HG02759 (cell line): ENCODE measurements at regions not wholly inside any gene's neighbourhood (a gene's known extent, or its start where the extent isn't known, plus 50 kb on each side); places are given as distances from the start of the nearest gene placed in this dataset.

Experiments used
- ATAC-seq: cut with Tn5 transposase; IDR thresholded peaks from one replicate; pipeline ENCODE4 v1.9.1; 2021; ENCODE audit warnings: mild to moderate bottlenecking, moderate library complexity; ENCODE audit not compliant: unreplicated experiment

DNA sequence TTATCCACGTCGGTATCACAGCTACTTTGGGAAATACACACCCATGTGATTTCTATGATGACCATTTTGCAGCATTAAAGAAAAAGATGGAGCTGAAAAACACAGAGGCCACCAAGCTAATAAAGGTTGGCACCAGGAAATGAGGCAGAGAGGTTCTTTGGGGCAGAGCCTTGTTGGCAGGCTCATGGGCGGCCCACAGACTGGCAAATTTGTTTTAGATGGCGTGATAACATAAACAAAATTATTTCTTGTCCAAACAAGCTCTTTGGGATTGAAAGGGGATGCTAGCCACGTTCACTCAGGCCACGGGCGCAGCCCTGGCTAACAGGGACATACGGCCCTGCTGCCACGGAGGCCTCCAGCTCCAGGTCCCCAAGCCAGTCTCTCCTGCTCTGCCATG, 135.9 kb upstream of the ZMIZ1 start:
- no peak for ATAC-seq

DNA sequence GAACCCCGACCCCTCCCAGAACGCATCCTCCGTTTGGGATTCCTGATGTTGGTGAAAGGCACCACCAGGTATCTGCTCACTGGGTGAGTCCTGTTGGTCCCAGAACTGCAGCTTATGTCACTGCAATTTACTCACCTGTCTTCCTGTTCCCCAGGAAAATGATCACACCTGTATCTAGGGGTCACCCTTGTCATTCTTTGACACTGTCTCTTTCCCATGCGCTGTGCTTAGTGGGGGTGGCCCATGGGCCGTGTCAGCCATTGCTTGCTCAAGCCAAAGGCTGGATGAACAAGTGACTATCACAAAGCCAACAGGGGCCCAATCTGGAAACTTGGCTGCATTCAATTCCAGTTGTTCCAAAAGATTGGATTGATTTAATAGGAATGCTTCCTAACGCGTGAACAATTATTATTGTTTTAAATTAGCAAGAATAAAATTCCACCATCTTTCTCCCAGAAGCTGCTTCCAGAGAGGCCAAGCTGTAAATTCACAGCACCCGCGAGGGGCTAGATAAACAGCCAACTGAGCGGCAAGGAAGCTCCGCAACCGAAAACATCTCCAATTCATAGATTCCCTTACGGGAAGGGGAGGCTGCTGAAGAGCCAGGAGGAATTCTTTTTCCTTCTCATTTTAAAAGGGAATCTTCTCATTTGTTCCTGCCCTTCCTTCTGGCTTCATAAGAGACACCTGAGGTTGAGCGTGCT, 134.8 kb upstream of the ZMIZ1 start:
- ATAC-seq, result no peak

DNA sequence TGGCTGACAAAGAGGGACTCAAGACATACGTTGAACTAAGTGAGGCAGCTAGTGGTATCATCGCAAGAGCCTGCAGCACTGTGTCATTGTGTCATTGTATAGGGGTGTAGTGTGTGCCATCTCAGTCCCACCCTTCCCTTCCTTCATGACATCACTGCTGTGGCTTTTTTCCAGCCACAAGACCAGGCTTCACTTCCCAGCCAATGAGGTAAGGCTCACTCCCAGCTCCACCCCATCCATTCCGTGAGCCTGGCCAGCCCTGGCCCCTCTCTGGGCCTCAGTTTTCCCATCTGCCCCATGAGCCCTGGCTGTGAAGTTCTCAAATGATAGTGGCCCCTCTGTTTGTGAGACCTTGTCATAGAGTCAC, 134.3 kb upstream of the ZMIZ1 start:
- no peak for ATAC-seq

DNA sequence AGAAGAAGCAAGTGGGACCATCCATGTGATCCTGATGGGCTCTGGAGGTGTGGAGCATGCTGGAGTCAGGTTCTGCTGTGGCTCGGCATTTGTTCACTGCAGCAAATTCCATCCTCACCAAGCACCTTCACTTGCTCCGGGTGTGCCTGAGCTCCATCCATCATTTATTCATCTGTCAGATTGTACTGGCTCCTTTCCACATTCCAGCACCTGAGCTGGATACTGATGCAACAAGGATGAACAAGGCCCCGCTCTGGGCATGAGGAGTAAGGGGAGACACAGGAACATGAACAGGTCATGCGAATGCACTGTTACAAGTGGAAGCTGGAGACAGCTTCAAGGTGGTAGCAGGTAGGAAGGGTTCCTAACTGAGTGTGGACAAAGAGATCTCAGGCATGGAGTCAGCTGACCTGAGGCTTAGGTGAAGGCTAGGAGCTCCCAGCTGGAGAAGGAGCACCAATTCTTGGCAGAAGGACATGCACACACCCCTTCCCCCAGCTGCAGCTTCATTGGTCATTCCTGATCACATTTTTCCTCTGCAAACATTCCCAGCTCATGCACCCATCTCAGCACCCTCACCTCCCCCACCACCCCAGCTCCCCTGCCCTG, 133.7 kb upstream of the ZMIZ1 start:
- no peak for ATAC-seq

DNA sequence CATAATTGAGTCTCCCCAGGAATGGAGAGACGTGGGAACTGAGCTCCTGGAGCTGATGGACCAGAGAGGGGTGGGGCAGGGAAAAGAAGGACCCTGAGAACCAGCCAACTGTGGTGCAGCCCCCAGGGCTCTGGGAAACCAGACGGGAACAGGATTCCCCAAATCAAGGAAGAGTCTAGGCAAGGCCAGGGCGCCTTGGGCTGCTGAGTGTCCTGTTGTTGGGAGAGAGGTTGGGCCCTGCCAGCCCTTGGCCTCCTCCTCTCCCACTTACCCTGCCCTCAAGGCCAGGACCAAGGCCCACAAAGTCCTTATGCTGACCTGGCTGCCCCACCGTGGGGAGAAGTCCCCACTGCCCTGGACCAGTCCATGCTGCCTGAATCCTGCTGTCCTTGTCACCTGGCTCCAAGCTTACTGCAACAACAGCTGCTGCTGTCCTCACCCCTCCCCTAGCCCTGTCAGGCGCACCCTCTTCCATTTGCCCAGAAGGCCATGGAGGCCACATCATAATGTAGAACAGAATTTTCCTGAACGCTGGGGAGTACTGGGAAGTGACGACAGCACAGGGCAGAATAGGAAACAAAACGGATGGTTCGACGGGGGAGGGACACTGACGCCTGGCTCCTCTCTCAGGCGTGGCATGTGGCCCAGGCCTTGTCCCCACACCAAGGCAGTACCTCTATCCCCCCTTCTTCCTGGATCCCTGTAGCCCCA, 132.9 kb upstream of the ZMIZ1 start:
- ATAC-seq, result no peak

DNA sequence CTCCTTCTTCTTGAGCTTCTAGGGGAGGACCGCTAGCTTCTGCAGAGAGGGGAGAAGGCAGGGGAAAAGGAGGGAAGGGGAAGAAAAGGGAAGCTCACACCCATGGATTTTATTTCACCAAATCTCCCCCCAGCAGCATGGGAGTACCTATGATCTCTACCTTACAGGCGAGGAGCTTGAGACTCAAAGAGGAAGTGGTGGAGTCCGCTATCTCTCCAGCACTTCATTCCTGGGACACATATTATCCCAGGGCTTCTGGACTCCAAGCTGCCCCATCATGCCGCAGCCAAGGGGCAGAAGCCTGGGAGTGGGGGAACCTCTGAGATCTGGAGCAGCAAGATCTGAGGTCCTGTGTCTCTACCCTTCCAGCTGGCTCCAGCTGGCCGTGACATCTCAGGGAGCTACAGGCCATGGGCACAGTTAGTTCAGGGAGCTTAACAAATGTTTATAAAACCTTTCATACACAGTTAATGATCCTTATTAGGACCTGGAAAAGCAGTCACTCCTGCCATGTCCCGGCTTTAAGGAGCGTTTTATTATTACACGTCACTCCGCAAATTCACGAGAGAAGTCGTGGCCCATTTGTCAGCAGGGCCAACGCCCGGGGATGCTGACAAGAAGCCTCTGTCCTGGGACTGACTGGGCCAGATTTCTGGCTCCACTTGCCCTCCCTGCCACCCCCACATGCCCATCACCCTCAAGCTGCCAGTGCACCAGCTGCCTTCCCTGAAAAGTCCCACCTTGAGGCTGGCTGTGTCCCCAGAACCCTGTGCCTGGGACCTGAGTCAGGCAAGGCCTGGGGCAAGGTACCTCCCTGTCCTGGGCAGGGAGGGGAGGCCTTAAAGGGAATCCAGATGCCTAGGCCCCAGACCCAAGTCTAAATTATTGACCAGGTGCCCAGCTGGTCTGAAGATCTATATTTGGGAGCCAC, 132.1 kb upstream of the ZMIZ1 start:
- no peak for ATAC-seq

DNA sequence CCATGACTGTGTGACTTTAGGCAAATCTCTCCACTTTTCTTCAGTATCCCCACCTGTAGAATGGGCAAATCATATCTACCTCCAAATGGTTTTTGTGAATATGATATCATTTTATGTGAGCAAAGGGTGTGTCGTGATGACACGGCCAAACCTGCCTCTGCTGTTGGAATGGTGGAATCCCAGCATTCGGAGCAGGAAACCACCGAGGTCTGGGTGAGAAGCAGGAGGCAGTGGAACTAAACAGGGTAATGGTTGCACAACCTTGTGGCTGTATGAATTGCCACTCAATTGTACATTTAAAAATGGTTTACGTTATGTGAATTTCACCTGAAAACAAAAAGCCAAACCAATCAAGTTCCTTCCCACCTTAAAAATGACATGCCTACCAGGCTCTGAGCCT, 131.4 kb upstream of the ZMIZ1 start:
- ATAC-seq, result no peak

DNA sequence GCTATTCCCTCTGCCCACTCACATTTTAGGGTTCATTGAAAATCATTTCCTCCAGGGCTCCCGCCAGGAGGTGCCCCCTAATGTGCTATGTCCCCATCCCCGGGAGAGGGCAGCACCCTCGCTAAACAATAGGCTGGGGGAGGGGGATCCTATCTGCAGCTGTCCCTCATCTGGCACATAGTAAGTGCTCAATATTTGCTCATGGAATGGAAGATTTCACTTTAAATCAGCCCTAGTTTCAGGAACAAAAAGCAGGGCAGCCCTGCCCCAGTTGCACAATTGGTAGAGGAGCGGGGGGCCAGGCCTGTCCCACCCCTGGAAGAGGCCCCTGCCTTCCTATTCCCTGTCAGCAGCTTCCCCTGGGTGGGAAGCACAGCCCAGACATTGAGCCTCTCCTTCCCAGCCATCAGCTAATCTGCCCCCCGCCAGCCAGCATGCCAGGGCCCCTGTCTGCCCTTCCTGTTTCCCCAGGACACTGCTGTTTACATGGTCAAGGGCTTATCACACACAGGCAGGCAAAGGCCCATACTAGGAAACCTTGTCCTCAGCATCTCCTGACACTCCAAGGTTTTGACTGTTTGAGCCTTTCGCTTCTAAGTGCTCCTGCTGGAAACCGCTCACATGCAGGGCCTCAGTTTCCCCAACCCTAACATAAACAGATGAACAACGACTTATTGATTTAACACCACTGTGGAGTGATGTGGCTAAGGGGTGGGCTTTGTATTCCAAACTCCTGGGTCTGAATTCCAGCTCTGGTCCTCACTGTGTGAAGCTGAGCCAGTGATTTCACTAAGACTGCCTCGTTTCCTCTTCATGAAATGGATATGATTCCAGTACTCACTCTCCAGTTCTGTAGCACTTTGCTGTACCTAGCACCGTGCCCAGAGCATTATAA, 130.7 kb upstream of the ZMIZ1 start:
- ATAC-seq, result no peak

DNA sequence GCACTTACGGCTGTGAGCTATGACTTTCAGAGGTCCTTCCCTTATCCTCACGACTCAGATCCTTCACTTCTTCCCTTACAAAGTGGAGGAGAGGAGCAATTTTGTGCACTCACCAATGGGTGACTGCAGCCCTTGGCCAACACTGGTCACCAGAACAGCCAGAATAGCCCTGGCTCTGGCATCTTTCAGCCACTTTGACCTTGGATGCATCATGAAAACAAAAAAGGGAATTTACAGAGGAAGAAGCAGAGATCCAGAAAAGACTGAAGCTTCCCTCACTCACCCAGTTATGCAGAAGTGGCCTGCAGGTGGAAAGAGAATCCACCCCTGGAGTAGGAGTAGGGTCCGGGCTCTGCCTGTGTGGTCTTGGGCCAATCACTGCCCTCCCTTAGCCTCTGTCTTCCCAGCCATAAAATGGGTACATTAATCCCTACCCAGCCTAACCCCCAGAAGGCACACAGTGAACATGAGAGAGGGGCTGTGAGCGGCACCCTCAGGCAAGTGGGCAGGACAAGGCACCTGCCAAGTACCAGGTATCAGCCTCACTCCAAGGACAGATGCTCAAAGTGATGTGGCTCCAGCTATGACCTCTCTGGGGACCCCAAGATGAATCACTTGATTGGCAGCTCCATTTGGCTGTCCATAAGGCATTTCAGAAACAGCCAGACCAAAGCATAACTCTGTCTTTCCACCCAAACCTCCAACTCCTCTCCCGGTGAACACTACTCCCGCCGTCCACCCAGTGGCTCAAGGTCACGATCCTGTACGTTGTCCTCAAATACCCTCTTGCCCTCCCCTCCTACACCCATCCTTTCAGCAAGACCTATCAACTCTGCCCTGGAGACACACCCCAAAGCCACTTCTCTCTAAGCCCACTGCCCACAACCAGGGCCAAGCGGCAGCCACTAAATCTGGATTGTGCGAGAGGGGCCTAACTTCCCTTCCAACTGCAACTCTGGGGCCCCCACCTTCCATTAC, 129.8 kb upstream of the ZMIZ1 start:
- no peak for ATAC-seq

DNA sequence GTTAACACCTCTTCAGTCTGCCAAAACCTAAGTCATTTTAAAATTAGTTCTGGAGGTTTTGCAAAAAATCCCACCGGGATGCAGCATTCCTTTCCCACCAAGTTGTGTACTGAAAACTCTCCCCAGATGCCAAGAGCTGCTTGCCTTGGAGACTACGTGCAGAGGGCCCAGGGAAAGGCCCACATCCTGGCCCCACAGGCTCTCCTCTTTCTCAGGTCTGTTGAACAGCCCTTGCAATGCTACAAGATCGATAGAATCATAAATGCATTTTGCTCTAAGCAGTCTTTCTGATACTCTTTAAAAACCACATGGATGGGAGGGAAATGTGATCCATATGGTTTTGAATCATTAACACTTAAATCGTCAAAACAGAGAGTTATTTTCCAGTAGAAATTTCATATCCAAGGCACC, 126.7 kb upstream of the ZMIZ1 start:
- no peak for ATAC-seq

DNA sequence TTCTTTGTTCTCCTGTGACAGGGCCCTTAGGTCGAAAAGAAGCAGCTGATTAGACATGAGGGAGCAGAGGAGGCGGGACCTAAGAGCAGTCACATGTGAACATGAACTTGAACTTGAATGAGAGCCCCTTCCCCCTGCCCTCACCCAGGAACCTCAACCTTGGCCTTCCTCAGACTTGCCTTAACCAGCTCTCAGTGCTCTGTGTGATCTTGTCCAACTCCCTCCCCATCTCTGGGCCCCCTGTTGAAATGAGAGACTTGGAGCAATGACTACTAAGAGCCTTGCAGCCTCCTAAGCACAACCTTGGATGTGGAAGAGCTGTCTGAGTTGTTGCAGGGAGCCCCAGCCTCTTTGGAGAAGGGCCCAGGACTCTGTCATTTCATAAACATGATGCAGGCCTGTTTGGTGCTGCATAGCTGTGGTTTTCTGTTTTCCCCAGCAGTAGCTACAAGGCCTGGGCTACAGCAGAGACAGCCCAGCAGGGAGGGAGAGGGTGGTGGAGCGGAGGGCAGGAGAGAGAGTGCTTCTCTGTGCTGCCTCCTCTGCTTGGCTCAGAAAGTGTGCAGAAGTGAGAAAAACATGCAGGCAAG, 123.9 kb upstream of the ZMIZ1 start:
- ATAC-seq, result no peak

DNA sequence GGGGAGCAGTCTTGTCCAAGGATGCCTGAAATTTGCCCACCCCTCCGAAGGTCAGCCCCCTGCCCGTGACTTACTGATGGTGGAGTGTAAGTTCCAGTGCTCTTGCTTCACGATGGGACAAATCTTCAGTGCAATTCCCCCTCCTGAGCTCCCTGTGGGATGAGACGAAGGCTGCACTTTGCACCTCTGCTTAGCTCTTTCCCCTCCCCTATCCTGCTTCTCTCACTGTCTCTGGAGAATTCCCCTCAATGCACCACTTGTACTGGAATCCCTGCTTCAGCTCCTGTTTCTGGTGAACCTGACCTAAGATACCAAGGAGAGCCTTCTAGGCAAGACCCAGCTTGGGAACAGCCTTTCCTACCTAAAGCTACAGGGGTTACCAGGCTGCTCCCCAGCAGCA, 122.9 kb upstream of the ZMIZ1 start:
- ATAC-seq, result no peak

DNA sequence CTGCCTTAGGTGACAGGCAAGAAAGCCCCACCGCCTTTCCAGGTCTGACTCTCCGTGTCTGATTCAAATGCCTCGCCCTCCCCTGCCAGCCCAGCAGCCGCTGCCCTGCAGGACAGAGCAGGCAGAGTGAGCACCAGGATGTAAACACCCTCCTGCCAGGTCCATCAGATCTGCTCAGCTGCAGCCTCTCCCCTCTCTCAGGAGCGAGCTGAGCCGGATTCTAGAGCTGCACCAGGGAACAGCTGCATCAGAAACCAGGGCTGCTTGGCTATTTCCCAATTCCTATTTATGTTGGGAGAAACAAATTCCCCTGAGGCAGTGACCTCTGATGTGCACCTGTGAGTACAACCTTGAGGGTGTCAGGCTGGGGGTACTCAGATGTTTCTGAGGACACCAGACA, 121.5 kb upstream of the ZMIZ1 start:
- no peak for ATAC-seq

DNA sequence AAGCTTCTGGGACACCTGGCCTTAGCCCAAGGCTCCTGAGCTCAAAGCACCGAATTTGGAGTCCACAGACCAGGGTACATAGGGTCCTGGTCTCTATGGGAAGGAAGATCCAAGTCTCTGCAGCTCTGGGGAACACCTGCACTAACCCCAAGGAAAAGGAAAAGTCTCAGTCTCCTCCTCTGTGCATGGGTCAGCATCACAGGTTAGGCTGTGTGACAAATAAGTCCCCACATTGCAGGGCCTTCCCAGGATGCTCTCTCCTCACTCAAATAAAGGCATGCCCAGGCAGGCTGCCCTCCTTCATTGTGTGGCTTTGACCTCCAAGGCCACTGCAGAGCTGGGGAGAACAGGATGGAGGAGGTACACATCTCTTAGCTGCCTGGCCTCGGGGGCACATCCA, 121.0 kb upstream of the ZMIZ1 start:
- ATAC-seq, result no peak

DNA sequence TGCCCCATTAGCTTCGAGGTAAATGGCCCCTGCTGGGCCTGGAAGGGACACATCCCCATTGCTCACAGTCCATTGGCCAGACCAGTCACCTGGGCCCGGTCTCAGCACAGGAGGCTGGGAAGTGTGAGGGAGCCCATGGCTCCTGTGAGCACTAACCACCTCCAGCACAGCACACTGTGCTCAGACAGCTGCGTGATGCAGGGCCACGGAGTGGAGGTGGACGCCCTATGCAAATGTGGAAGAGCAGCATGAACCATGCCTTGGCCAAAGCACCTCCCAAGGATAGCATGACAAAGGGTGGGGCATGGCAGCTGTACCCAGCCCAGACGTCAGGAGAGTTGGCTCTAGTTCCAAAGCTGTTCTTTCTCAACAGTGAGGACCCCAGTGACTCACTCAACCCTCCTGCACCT, 120.1 kb upstream of the ZMIZ1 start:
- ATAC-seq, result no peak

DNA sequence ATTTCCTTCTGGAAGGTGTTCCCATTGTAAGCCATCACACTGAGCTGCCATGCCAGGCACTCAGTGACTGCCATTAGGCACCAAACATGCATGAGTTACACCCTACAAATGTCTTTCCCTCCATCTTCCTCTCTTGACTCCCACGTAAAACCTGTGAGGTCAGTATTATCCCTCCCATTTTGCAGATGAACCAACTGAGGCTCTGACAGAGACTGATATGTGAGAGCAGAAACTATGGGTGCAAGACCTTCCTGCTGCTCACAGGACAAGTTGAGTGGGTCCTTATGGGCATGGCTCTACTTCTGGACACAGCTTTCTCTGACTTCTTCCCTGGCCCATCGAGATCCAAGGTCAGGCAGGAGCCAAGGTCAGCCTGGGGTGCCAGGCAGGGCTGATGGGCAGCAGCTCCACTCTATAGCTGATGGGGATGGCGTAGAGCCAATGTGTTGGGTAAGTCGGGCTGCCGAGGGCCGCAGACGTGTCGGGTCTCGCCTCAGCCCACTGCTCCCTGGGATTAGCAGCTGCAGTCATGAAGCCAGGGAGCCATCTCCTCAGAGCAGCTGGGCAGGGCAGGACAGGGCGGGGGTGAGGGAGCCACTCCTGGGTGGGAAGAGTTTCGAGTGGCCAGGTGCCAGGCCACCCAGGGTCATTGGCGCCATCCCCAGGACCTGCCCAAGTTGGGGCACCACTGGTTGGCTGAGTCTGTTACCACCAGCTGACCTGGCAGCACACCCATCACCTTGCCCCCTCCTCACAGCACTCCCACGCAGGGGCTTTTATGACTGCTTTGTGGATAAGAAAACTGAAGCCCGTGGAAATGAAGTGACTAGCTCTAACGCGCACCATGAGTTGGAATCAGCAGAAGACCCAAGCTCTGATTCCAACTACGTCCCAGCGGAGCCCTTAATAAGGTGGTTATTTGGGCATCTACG, 117.8 kb upstream of the ZMIZ1 start:
- ATAC-seq, result no peak

DNA sequence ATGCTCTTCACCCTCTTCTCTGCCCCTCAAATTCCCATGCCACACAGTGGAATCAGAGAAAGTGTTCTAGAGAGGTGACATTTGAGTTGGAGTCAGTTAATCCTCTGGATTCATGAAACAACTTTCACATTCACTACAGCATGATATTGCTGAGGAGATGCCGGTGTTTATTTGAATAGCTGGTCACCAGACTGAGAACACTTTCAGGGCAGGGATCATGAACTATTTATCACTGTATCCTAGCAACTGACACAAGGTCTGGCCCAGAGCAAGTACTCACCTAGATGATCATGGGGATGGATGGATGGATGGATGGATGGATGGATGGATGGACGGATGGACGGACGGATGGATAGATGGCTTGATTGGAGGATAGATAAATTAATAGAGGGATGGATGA, 116.7 kb upstream of the ZMIZ1 start:
- ATAC-seq, result no peak

DNA sequence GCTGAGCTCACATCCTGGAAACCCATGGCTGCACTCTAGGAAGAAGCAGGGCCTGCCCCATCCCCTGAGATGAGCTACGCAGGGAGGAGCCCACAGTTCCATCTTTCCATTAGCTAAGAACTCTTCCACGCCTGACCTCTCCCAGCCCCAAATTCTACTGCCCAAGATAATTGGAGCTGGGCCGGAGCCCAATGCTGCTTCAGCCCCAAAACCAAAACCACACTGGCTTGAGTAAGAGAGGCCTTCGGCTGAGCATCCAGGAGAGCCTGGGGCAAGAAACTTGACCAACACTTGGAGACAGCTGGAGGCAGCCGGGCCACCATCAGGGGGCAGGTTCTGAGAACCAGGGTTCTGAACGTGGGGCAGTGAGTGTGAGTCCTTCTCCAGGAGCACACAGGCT, 116.1 kb upstream of the ZMIZ1 start:
- peak; percentile 13 for ATAC-seq
